NT2/D1 (cell line): ENCODE measurements at regions not wholly inside any gene's neighbourhood (a gene's known extent, or its start where the extent isn't known, plus 50 kb on each side); places are given as distances from the start of the nearest gene placed in this dataset.

Experiments
- DNase-seq: peaks from one replicate; pipeline ENCODE4 v3.0.0-alpha.2; 2011; ENCODE audit warnings: low read depth, low spot score
- H3K27me3 ChIP-seq: 2 replicates; pipeline ENCODE4 v1.6.0; 2011; ENCODE audit warnings: mild to moderate bottlenecking; ENCODE audit not compliant: insufficient read length, insufficient read depth
- H3K36me3 ChIP-seq: 2 replicates; pipeline ENCODE4 v1.6.1; 2011; ENCODE audit warnings: mild to moderate bottlenecking, low read length, mixed read lengths; ENCODE audit not compliant: insufficient read depth, insufficient read length
- H3K4me1 ChIP-seq: 2 replicates; pipeline ENCODE4 v1.5.1; 2011; ENCODE audit not compliant: insufficient read depth, insufficient read length
- H3K4me3 ChIP-seq: 2 replicates; pipeline ENCODE4 v1.5.1; 2011; ENCODE audit warnings: low read depth; ENCODE audit not compliant: insufficient read length
- H3K9ac ChIP-seq: 2 replicates; pipeline ENCODE4 v1.6.0; 2011; ENCODE audit warnings: low read depth; ENCODE audit not compliant: insufficient read length
- H3K9me3 ChIP-seq: 2 replicates; pipeline ENCODE4 v1.5.1; 2011; ENCODE audit warnings: mild to moderate bottlenecking, low read length; ENCODE audit not compliant: insufficient read depth
- SUZ12 ChIP-seq: IDR thresholded peaks from 2 replicates; pipeline ENCODE4 v1.6.1; 2011; ENCODE audit not compliant: insufficient read length, insufficient read depth; ENCODE audit errors: extremely low read depth
- YY1 ChIP-seq: IDR thresholded peaks from 2 replicates; pipeline ENCODE4 v1.6.1; 2011; ENCODE audit not compliant: insufficient read length, insufficient read depth
- ZNF274 ChIP-seq: IDR thresholded peaks from 2 replicates; pipeline ENCODE4 v1.6.1; 2011; ENCODE audit warnings: mild to moderate bottlenecking, low read depth, low read length

- Histone ChIP-seq H3K4me3 (no peak overlapping the region), H3K9me3 (peaks cover 12% of the 10 kb centered on the region; the same call in 1 of the 2 replicates), H3K9ac (no peak overlapping the region), H3K36me3 (no peaks in the 10 kb centered on the region), H3K27me3 (no peaks in the 10 kb centered on the region), H3K4me1 (no peaks in the 10 kb centered on the region)
- TF ChIP-seq YY1 (no peak), ZNF274 (no peak), SUZ12 (no peak)
- no peak for DNase-seq
Observed at GRCh38 chr12:47303995-47304560, 224.3 kb upstream of the AMIGO2 start.

- Histone ChIP-seq H3K27me3 (no peaks in the 10 kb centered on the region), H3K4me3 (no peak overlapping the region), H3K4me1 (no peaks in the 10 kb centered on the region), H3K9me3 (peaks cover 12% of the 10 kb centered on the region; the same call in 1 of the 2 replicates), H3K9ac (no peak overlapping the region), H3K36me3 (no peaks in the 10 kb centered on the region)
- no peak for TF ChIP-seq SUZ12
- DNase-seq: no peak
Observed at GRCh38 chr12:47303207-47303606, 223.4 kb upstream of the AMIGO2 start.

GRCh38 chr12:47302111-47302671, 222.4 kb upstream of the AMIGO2 start:
- DNase-seq: no peak
- TF ChIP-seq YY1: no peak
- no peaks in the 10 kb centered on the region for H3K4me1 ChIP-seq
- H3K9me3 ChIP-seq: peaks cover 12% of the 10 kb centered on the region; the same call in 1 of the 2 replicates
- no peaks in the 10 kb centered on the region for H3K27me3 ChIP-seq
- H3K9ac ChIP-seq: no peak overlapping the region
- no peaks in the 10 kb centered on the region for H3K36me3 ChIP-seq
- H3K4me3 ChIP-seq: no peak overlapping the region

GRCh38 chr12:47299586-47299985, 219.8 kb upstream of the AMIGO2 start:
- TF ChIP-seq ZNF274 (no peak), YY1 (no peak), SUZ12 (no peak)
- no peaks in the 10 kb centered on the region for H3K4me1 ChIP-seq
- DNase-seq: no peak
- H3K9me3 ChIP-seq: no peaks in the 10 kb centered on the region
- H3K4me3 ChIP-seq: no peak overlapping the region
- H3K36me3 ChIP-seq: no peaks in the 10 kb centered on the region
- H3K27me3 ChIP-seq: no peaks in the 10 kb centered on the region
- H3K9ac ChIP-seq: no peak overlapping the region

- no peaks in the 10 kb centered on the region for H3K9me3 ChIP-seq
- H3K4me1 ChIP-seq: no peaks in the 10 kb centered on the region
- H3K4me3 ChIP-seq: no peak overlapping the region
- no peaks in the 10 kb centered on the region for H3K36me3 ChIP-seq
- no peaks in the 10 kb centered on the region for H3K27me3 ChIP-seq
- no peak overlapping the region for H3K9ac ChIP-seq
- TF ChIP-seq YY1: no peak
- no peak for TF ChIP-seq ZNF274
- TF ChIP-seq SUZ12: no peak
- no peak for DNase-seq
Observed at GRCh38 chr12:47297993-47298392, 218.2 kb upstream of the AMIGO2 start.

GRCh38 chr12:47296828-47297227, 217.1 kb upstream of the AMIGO2 start:
- Histone ChIP-seq H3K9ac (no peak overlapping the region), H3K4me3 (no peak overlapping the region), H3K27me3 (no peaks in the 10 kb centered on the region), H3K9me3 (no peaks in the 10 kb centered on the region), H3K4me1 (no peaks in the 10 kb centered on the region), H3K36me3 (no peaks in the 10 kb centered on the region)
- no peak for DNase-seq
- TF ChIP-seq SUZ12 (no peak), YY1 (no peak), ZNF274 (no peak)

- H3K4me3 ChIP-seq: no peak overlapping the region
- no peaks in the 10 kb centered on the region for H3K9me3 ChIP-seq
- no peak overlapping the region for H3K9ac ChIP-seq
- no peak for DNase-seq
- H3K4me1 ChIP-seq: no peaks in the 10 kb centered on the region
- TF ChIP-seq ZNF274 (no peak), SUZ12 (no peak), YY1 (no peak)
- no peaks in the 10 kb centered on the region for H3K27me3 ChIP-seq
- H3K36me3 ChIP-seq: no peaks in the 10 kb centered on the region
Observed at GRCh38 chr12:47293406-47293805, 213.6 kb upstream of the AMIGO2 start.

GRCh38 chr12:47286676-47287075, 206.9 kb upstream of the AMIGO2 start:
- Histone ChIP-seq H3K36me3 (no peaks in the 10 kb centered on the region), H3K4me1 (no peaks in the 10 kb centered on the region), H3K4me3 (no peak overlapping the region), H3K27me3 (no peaks in the 10 kb centered on the region), H3K9ac (no peak overlapping the region), H3K9me3 (no peaks in the 10 kb centered on the region)
- TF ChIP-seq ZNF274 (no peak), SUZ12 (no peak), YY1 (no peak)
- DNase-seq: no peak
